LNCAP (cell line): ENCODE measurements at regions not wholly inside any gene's neighbourhood (a gene's known extent, or its start where the extent isn't known, plus 50 kb on each side); places are given as distances from the start of the nearest gene placed in this dataset.

Experiments
- TF ChIP-seq, protein P1 (sequence below): fragments of 450-650 bp; IDR thresholded peaks from 2 replicates; pipeline ENCODE4 v1.5.1; 2017; ENCODE audit warnings: mild to moderate bottlenecking

DNA sequence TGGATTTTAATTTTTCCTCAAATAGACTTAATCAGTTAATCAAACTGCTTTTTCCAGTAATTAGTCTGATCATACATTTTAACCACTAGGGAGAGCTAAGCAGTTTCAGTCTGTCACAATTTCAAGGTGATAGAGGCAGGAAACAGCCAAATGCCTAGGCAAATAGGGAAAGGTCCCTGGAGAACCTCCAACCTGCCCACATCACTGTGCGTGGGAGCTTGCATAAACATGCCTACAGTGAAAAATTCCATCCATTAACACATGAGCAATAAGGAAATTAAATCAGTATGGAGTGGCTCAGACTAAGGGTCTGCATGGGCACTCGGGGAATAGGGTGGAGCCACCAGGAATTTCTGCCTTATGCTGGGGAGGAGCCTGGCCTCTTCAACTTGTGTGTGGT, 74.6 kb downstream of the AASDHPPT start:
- TF ChIP-seq, protein P1, sequence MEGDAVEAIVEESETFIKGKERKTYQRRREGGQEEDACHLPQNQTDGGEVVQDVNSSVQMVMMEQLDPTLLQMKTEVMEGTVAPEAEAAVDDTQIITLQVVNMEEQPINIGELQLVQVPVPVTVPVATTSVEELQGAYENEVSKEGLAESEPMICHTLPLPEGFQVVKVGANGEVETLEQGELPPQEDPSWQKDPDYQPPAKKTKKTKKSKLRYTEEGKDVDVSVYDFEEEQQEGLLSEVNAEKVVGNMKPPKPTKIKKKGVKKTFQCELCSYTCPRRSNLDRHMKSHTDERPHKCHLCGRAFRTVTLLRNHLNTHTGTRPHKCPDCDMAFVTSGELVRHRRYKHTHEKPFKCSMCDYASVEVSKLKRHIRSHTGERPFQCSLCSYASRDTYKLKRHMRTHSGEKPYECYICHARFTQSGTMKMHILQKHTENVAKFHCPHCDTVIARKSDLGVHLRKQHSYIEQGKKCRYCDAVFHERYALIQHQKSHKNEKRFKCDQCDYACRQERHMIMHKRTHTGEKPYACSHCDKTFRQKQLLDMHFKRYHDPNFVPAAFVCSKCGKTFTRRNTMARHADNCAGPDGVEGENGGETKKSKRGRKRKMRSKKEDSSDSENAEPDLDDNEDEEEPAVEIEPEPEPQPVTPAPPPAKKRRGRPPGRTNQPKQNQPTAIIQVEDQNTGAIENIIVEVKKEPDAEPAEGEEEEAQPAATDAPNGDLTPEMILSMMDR, result peak; percentile 43

DNA sequence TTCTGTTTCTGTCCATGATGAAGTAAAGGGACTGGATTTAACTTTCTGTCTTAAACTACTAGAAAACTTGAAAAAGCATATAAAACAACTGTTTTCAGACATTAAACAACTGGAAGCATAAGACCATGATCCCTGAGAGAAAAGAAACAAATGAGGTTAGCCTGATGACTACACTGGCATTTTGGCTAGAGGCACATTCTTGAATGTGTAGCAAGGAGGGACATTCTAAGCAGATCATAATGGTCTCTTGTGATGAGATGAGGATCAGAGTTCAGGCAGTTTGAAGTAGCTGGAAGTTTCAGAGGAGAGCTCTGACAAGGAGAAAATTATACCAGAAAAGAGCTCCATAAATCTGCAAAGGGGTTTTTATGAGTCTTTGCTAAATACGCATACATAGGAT, 75.4 kb downstream of the AASDHPPT start:
- TF ChIP-seq, protein P1, result no peak

DNA sequence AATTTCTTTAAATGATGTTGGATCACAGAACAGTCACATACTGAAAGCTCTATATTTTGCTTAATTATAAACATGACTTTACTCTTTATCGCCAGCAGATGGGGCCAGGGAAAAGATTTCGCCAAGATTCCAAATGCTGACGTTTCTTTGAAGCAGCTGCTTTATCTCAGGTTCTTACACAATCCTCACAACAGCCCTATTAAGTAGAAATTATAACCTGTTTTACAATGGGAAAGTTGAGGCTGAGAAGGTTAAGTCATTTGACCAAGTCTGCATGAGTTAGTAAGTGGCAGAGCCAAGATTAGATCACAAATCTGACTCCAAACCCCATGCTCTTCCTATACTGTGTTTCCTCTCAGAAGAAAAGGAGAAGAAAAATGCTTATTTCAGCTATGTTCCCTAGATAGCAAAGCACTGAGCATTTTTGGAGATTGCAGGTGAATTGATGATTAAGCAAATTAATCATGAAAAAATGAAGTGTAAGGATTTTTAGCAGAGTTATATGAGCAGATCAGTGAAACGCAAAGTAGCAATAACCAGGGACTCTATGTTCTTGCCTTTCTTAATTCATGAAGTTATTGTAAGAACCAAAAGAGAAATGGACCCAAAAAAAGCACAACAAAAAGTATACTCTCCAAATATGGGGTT, 79.0 kb downstream of the AASDHPPT start:
- TF ChIP-seq, protein P1, result peak; percentile 65

DNA sequence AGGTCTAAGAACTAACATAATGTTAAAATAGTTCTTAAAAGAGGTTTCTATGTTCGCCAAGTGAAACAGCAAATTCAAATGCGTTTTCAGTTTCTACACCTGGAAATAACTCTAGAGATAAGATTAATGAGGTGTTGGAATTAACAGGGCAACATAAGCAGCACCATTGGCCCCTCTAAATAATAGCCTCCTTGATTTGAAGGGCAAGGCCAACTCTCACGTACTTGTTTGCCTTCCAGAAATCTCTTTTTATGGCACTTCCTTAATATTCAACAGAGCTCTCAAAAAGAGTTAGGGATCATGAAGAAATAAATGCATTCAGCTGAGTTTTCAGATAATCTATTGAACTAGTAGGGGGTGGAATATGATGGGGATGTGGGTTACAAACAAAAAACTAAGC, 80.9 kb downstream of the AASDHPPT start:
- TF ChIP-seq, protein P1, result no peak

DNA sequence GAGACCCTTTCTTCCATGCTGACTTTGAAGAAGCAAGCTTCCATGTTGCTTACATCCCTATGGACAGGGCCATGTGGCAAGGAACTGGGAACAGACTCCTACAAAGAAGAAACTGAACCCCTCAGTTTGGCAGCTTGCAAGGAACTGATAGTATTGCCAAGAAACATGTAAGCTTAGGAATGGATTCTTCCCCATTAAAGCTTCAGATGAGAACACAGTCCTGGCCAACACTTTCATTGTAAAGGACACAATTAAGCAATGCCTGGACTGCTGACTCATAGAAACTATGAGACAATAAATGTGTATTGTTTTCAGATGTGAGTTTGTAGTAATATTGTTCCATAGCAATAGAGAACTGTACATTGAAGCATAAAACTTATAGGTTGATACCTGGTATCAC, 82.4 kb downstream of the AASDHPPT start:
- TF ChIP-seq, protein P1, result no peak

DNA sequence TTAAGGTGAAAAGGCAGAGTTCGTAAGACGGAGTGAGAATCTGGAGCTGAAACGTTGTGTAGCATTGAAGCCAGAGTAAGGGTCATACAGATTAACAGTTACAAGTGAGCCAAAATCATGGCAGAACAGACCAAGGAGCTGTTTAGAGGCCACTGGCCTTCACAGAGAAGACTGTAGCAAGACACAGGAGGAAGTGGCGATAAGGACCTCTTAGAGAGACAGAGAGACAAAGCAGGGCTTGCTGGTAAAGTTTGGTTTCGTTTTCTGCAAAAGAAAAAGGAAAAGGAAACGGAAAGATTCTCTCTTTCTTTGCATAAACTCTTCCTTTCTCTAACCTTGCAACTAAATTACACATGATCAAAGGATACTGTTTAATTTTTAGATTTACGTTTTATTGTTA, 83.0 kb downstream of the AASDHPPT start:
- TF ChIP-seq, protein P1, result no peak

DNA sequence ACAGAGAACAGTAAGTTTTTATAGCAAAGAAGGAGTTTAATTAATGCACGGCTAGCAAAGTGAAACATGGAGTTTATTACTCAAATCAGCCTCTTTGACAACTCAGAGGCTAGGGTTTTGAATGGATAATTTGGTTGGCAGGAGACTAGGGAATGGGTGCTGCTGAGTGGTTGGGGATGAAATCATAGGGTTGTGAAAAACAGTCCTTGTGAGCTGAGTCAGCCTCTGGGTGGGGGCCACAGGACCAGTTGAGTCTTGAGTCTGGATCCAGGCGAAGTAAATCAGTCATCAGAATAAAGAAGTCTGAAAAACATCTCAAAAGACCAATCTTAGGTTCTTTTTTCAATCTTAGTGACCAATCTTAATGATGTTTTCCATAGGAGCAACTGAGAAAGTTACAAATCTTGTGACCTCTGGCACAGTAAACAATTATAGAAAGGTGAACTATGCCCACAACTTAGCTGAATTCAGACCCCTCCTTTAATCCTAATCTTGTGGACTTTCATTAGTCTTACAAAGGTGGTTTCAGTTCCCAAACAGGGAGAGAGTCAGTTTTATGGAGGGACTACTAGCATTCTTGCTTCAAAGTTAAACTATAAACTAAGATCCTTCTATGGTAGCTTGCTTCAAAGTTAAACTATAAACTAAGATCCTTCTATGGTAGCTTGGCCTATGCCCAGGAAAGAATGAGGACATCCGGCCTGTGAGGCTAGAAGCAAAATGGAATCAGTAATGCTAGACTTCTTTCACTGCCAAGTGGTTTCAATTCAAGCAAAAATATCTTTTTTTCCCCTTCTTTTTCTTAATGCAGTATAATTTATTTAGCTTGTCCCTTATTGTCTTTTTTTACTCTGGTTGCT, 84.5 kb downstream of the AASDHPPT start:
- TF ChIP-seq, protein P1, result no peak
